GM19468 (cell line): ENCODE measurements at regions not wholly inside any gene's neighbourhood (a gene's known extent, or its start where the extent isn't known, plus 50 kb on each side); places are given as distances from the start of the nearest gene placed in this dataset.
"Not testable (repeated sequence)": the region's sequence is repeated elsewhere in the genome, so short reads cannot be mapped to it uniquely, and the experiment has no call there.

ENCODE experiments used
- ATAC-seq: cut with Tn5 transposase; IDR thresholded peaks from one replicate; pipeline ENCODE4 v1.9.1; 2021; ENCODE audit warnings: mild to moderate bottlenecking, moderate library complexity, moderate number of reproducible peaks; ENCODE audit not compliant: unreplicated experiment; ENCODE audit errors: extremely low read depth

- not testable (repeated sequence) for ATAC-seq
These were observed 81.2 kb upstream of the FAM153A start for GRCh38 chr5:177863822-177864446.

GRCh38 chr5:177857642-177858200 is 75.0 kb upstream of the FAM153A start:
- ATAC-seq: not testable (repeated sequence)

GRCh38 chr5:177856474-177856873 is 73.8 kb upstream of the FAM153A start:
- ATAC-seq: not testable (repeated sequence)

DNA sequence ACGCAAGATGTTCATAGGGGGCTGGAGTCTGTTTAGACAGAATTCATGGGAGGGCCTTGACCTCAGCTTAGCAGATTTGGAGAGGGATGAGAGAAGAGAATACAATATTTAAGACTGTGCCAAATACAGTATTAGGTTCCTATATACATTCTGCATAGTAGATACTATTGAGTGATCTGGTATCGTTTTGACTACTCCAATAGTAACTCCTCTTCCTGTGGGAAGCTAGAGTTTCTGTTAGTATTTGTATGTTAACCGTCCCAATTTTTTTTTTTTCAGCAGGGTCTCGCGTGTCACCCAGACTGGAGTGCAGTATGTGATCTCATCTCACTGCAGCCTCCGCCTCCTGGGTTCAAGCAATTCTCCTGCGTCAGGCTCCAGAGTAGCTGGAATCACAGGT is 65.2 kb upstream of the FAM153A start:
- not testable (repeated sequence) for ATAC-seq

GRCh38 chr5:177846598-177846997 is 63.9 kb upstream of the FAM153A start:
- not testable (repeated sequence) for ATAC-seq

GRCh38 chr5:177845906-177846305 is 63.2 kb upstream of the FAM153A start:
- ATAC-seq: not testable (repeated sequence)

DNA sequence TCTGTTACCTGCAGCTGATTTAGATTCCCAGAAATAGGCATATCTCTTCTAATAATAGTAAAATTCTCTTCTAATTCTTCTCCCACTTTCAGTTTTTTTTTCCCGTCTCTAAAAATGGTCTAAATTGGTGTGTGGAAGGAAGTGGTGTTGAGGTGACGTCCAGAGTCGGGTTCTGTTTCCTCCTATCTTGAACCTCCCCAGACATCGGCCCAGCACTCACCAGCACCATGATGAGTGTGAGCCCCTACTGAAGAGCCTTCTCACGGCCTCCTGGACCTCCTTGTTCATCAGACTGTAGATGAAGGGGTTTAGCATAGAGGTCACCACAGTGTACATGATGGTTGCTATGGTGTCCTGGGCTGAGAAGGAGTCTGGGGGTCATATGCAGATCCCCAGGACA is 53.5 kb upstream of the FAM153A start:
- not testable (repeated sequence) for ATAC-seq
